GM12891 (cell line): ENCODE measurements at regions not wholly inside any gene's neighbourhood (a gene's known extent, or its start where the extent isn't known, plus 50 kb on each side); places are given as distances from the start of the nearest gene placed in this dataset.

Experiments used
- POLR2A ChIP-seq: IDR thresholded peaks from 2 replicates; pipeline ENCODE4 v1.6.1; 2011; ENCODE audit warnings: low read depth, low read length, control low read depth
- POLR2AphosphoS5 ChIP-seq: IDR thresholded peaks from 2 replicates; pipeline ENCODE4 v1.6.1; 2011; ENCODE audit warnings: low read depth, low read length, control low read depth
- SPI1 ChIP-seq: IDR thresholded peaks from 2 replicates; pipeline ENCODE4 v1.6.1; 2011; ENCODE audit warnings: low read depth, low read length, control low read depth
- TAF1 ChIP-seq: IDR thresholded peaks from 2 replicates; pipeline ENCODE4 v1.6.1; 2011; ENCODE audit warnings: low read depth, low read length, control low read depth

DNA sequence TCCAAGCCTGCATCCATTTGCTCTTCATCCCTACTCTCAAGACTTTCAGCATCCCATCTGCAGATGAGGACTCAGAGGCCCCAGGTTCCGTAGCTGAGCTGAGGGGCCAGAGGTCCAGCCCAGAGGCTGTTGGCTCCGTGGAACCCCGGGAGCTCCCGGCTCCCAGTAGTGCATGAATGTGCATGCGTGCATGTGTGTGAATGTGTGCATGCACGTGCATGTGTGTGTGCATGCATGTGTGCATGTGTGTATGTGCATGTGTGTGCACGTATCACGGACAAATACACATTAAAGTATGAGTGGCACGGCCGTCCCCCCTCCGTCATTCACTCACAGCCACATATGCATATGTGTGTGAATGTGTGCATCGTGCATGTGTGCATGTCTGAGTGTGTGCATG is 149.9 kb downstream of the KIF26A start:
- TF ChIP-seq TAF1 (no peak), POLR2A (no peak), POLR2AphosphoS5 (no peak), SPI1 (no peak)
